ENCODE measurements at regions not wholly inside any gene's neighbourhood (a gene's known extent, or its start where the extent isn't known, plus 50 kb on each side); places are given as distances from the start of the nearest gene placed in this dataset.
"Not testable (repeated sequence)": the region's sequence is repeated elsewhere in the genome, so short reads cannot be mapped to it uniquely, and the experiment has no call there.

- peak; percentile 98 for DNase-seq
These were observed 108.2 kb upstream of the RAB12 start for GRCh38 chr18:8501044-8501443.

- DNase-seq, result peak; percentile 69
These were observed 106.0 kb upstream of the RAB12 start for GRCh38 chr18:8503248-8503647.

- no peak for DNase-seq
These were observed 104.8 kb upstream of the RAB12 start for GRCh38 chr18:8504424-8504823.

- peak; percentile 24 for DNase-seq
These were observed 104.3 kb upstream of the RAB12 start for GRCh38 chr18:8504880-8505435.

- DNase-seq, result no peak
These were observed 102.8 kb upstream of the RAB12 start for GRCh38 chr18:8506251-8507049.

- no peak for DNase-seq
These were observed 101.9 kb upstream of the RAB12 start for GRCh38 chr18:8507361-8507760.

GRCh38 chr18:8507915-8508705, 101.1 kb upstream of the RAB12 start:
- no peak for DNase-seq

- no peak for DNase-seq
These were observed 96.0 kb upstream of the RAB12 start for GRCh38 chr18:8513249-8513648.

- DNase-seq, result no peak
These were observed 94.8 kb upstream of the RAB12 start for GRCh38 chr18:8514409-8514808.

- peak; percentile 58 for DNase-seq
These were observed 93.9 kb upstream of the RAB12 start for GRCh38 chr18:8515142-8515865.

- no peak for DNase-seq
These were observed 92.6 kb upstream of the RAB12 start for GRCh38 chr18:8516371-8517250.

GRCh38 chr18:8517276-8517675, 92.0 kb upstream of the RAB12 start:
- DNase-seq, result no peak

GRCh38 chr18:8519102-8519501, 90.1 kb upstream of the RAB12 start:
- DNase-seq, result no peak

- no peak for DNase-seq
These were observed 89.0 kb upstream of the RAB12 start for GRCh38 chr18:8520266-8520665.

- DNase-seq, result no peak
These were observed 86.5 kb upstream of the RAB12 start for GRCh38 chr18:8522756-8523155.

GRCh38 chr18:8525692-8526091, 83.5 kb upstream of the RAB12 start:
- DNase-seq, result no peak

- DNase-seq, result no peak
These were observed 82.9 kb upstream of the RAB12 start for GRCh38 chr18:8526332-8526731.

GRCh38 chr18:8529609-8530008, 79.6 kb upstream of the RAB12 start:
- no peak for DNase-seq

- not testable (repeated sequence) for DNase-seq
These were observed 78.2 kb upstream of the RAB12 start for GRCh38 chr18:8531084-8531483.

- no peak for DNase-seq
These were observed 73.0 kb upstream of the RAB12 start for GRCh38 chr18:8536231-8536630.

GRCh38 chr18:8536922-8537321, 72.3 kb upstream of the RAB12 start:
- DNase-seq, result no peak

- DNase-seq, result no peak
These were observed 71.8 kb upstream of the RAB12 start for GRCh38 chr18:8537400-8537799.
